ENCODE measurements at regions not wholly inside any gene's neighbourhood (a gene's known extent, or its start where the extent isn't known, plus 50 kb on each side); places are given as distances from the start of the nearest gene placed in this dataset.
"Not testable (repeated sequence)": the region's sequence is repeated elsewhere in the genome, so short reads cannot be mapped to it uniquely, and the experiment has no call there.

DNA sequence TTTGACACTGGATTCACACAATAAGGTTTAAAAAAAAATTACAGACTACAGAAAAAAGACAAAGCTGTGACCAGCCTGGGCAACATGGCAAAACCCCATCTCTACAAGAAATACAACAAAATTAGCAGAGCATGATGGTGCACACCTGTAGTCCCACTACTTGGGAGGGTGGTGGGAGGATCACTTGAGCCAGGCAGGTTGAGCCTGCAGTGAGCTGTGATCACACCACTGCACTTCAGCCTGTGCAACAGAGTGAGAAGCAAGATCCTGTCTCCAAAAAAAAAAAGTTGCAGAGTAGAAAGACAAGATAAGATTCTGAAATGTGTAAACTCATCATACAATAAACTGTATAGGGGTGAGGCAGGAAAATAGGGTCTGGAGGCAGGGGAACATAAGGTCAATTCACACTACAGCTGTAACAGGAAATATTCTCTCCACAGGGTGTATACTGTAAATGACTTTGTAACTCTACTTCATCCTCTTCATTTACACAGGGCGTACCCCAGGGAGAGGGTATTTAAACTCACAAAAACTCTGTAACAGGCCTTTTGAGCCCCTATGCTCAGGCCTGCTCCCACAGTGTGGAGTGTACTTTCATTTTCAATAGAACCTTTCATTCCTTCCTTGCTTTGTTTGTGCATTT lies 112.6 kb upstream of the MAPK10 start:
- ChIA-PET POLR2A (no interaction called here), CTCF (no interaction called here)
- Mint-ChIP-seq H3K4me1 (no peaks in the 10 kb centered on the region), H3K36me3 (no peaks in the 10 kb centered on the region), H3K9me3 (no peaks in the 10 kb centered on the region), H3K27ac (no peak overlapping the region), H3K27me3 (no peaks in the 10 kb centered on the region), H3K4me3 (no peak overlapping the region)
- DNase-seq (no peak), ATAC-seq (replicated peaks in 1 of 4) (no peak)
- H3K27me3 ChIP-seq (replicated peaks in 1 of 2; ENCODE audit: control insufficient read depth in 2 of 2, extremely low read depth in 1 of 2, insufficient read depth in 2 of 2, low read length in 1 of 2) = no peaks in the 10 kb centered on the region
- no CpG with 5 or more reads among the region's 1 CpG for WGBS (ENCODE audit: insufficient coverage)
- no peaks in the 10 kb centered on the region for H3K36me3 ChIP-seq (ENCODE audit: control insufficient read depth in 2 of 2, extremely low read depth in 1 of 2, insufficient read depth in 1 of 2, low read length in 1 of 2)
- no peak overlapping the region for H3K4me3 ChIP-seq (ENCODE audit: control insufficient read depth in 1 of 2, extremely low read depth in 1 of 2, low read length in 1 of 2)
- no peaks in the 10 kb centered on the region for H3K9me3 ChIP-seq
- no peak overlapping the region for H3K27ac ChIP-seq (ENCODE audit: low read length)
- no peaks in the 10 kb centered on the region for H3K4me1 ChIP-seq (ENCODE audit: control insufficient read depth in 1 of 2, extremely low read depth in 1 of 2, insufficient read depth in 2 of 2, low read length in 2 of 2)

DNA sequence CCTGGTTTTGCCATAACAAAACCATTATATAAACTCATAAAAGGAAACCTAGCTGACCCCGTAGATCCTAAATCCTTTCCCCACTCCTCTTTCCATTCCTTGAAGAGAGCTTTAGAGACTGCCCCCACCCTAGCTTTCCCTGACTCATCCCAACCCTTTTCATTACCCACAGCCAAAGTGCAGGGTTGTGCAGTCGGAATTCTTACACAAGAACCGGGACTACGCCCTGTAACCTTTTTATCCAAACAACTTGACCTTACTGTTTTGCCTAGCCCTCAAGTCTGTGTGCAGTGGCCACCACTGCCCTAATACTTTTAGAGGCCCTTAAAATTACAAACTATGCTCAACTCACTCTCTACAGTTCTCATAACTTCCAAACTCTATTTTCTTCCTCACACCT lies 116.0 kb upstream of the PTPN13 start:
- POLR2A ChIA-PET; H3K36me3 Mint-ChIP-seq; DNase-seq; H3K4me3 ChIP-seq (ENCODE audit: control insufficient read depth in 1 of 2, extremely low read depth in 1 of 2, low read length in 1 of 2); H3K9me3 Mint-ChIP-seq; H3K9me3 ChIP-seq; CTCF ChIA-PET; H3K36me3 ChIP-seq (ENCODE audit: control insufficient read depth in 2 of 2, extremely low read depth in 1 of 2, insufficient read depth in 1 of 2, low read length in 1 of 2); H3K27me3 Mint-ChIP-seq; H3K27ac ChIP-seq (ENCODE audit: low read length); H3K27me3 ChIP-seq (replicated peaks in 1 of 2; ENCODE audit: control insufficient read depth in 2 of 2, extremely low read depth in 1 of 2, insufficient read depth in 2 of 2, low read length in 1 of 2); H3K4me1 Mint-ChIP-seq; H3K27ac Mint-ChIP-seq; H3K4me1 ChIP-seq (ENCODE audit: control insufficient read depth in 1 of 2, extremely low read depth in 1 of 2, insufficient read depth in 2 of 2, low read length in 2 of 2); H3K4me3 Mint-ChIP-seq; ATAC-seq (replicated peaks in 1 of 4): not testable (repeated sequence)
- 93% methylated on average over 4 of the region's 4 CpGs for WGBS (ENCODE audit: insufficient coverage)

DNA sequence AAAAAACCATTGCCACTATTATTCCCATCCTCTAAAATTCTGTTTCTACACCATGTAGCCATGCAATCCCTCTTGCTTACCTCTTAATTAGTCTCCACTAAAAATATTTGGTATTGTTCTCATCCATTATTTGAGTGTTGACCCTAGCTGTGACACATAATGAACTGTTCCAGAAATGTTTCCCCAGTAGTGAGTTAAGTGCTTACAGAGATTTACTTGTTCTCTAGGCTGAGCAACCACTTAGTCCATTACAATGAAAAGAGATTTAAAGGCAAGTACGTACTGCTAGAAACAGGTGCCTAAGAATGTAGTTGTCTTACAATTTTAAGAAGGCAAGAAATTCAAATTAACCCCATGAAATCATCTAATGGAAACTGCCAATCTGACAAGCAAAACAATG lies 112.7 kb upstream of the PTPN13 start:
- peaks cover 0 to 10% (median 7%) of the 10 kb centered on the region in 3 donors for H3K4me1 Mint-ChIP-seq
- H3K27ac ChIP-seq (ENCODE audit: low read length) = no peak overlapping the region
- no peaks in the 10 kb centered on the region for H3K4me1 ChIP-seq (ENCODE audit: control insufficient read depth in 1 of 2, extremely low read depth in 1 of 2, insufficient read depth in 2 of 2, low read length in 2 of 2)
- no peaks in the 10 kb centered on the region for H3K36me3 Mint-ChIP-seq
- H3K27me3 Mint-ChIP-seq = no peaks in the 10 kb centered on the region
- H3K27ac Mint-ChIP-seq = no peak overlapping the region
- ChIA-PET CTCF (interaction anchor here in 1 of 2 donors (1.5 kb wide), 1 partner anchor 15 kb away, joined by 3 read pairs; no protein-coding TSS in a partner anchor), POLR2A (no interaction called here)
- no peaks in the 10 kb centered on the region for H3K9me3 ChIP-seq
- H3K4me3 Mint-ChIP-seq = no peak overlapping the region
- no CpG with 5 or more reads among the region's 1 CpG for WGBS (ENCODE audit: insufficient coverage)
- DNase-seq (no peak), ATAC-seq (replicated peaks in 1 of 4) (no peak)
- H3K27me3 ChIP-seq (replicated peaks in 1 of 2; ENCODE audit: control insufficient read depth in 2 of 2, extremely low read depth in 1 of 2, insufficient read depth in 2 of 2, low read length in 1 of 2) = no peaks in the 10 kb centered on the region
- H3K36me3 ChIP-seq (ENCODE audit: control insufficient read depth in 2 of 2, extremely low read depth in 1 of 2, insufficient read depth in 1 of 2, low read length in 1 of 2) = no peaks in the 10 kb centered on the region
- H3K4me3 ChIP-seq (ENCODE audit: control insufficient read depth in 1 of 2, extremely low read depth in 1 of 2, low read length in 1 of 2) = no peak overlapping the region
- no peaks in the 10 kb centered on the region for H3K9me3 Mint-ChIP-seq

DNA sequence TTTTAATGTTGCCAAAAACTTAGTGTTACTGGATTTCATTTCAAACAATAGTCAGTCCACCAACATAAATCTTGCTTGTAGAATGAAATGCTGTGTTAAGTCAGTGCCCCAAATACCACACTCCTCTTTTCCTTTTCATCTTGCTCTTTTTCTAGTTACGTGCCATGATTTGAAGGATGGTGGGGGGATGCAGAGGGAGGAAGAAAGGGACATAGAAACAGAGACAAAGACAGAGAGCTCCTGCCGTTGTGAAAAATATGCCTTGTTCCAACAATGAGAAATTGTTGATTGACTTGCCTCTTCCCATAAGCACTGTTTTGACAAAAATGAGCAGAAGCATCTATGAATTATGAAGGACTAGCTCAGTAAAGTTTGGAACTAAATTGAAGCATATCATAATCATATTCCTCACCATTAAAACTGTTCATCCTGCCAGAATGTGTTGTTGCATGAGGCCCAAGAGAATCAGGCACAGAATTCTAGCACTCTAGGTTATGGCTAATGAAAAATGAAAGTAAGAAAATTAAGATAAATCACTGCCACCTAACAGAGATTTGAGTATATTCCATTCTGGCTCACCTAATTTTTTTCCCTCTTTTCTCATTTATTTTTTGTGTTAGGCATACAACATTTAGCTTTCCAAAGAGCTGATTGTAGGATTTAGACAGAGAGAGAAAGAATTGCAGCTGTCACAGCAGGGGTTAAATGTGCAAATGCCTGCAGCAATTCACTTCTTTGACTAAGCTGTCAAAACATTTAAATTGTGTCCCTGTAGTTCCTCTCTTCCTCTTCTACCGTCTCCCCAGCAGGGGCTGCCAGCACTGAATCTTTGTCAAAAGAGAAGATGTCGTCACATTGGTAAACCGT lies 111.6 kb upstream of the PTPN13 start:
- Histone ChIP-seq H3K27ac (ENCODE audit: low read length) (no peak overlapping the region), H3K36me3 (ENCODE audit: control insufficient read depth in 2 of 2, extremely low read depth in 1 of 2, insufficient read depth in 1 of 2, low read length in 1 of 2) (no peaks in the 10 kb centered on the region), H3K4me1 (ENCODE audit: control insufficient read depth in 1 of 2, extremely low read depth in 1 of 2, insufficient read depth in 2 of 2, low read length in 2 of 2) (no peaks in the 10 kb centered on the region), H3K9me3 (no peaks in the 10 kb centered on the region), H3K4me3 (ENCODE audit: control insufficient read depth in 1 of 2, extremely low read depth in 1 of 2, low read length in 1 of 2) (no peak overlapping the region), H3K27me3 (replicated peaks in 1 of 2; ENCODE audit: control insufficient read depth in 2 of 2, extremely low read depth in 1 of 2, insufficient read depth in 2 of 2, low read length in 1 of 2) (no peaks in the 10 kb centered on the region)
- H3K27me3 Mint-ChIP-seq = no peaks in the 10 kb centered on the region
- peaks cover 0 to 10% (median 7%) of the 10 kb centered on the region in 3 donors for H3K4me1 Mint-ChIP-seq
- POLR2A ChIA-PET = no interaction called here
- WGBS (ENCODE audit: insufficient coverage) = 67% methylated on average over 1 of the region's 5 CpGs
- CTCF ChIA-PET = interaction anchor here in 1 of 2 donors (0.9 to 1.5 kb wide), 2 partner anchors 13 to 14 kb away, joined by 3 read pairs; no protein-coding TSS in a partner anchor
- no peak for ATAC-seq (replicated peaks in 1 of 4)
- no peaks in the 10 kb centered on the region for H3K36me3 Mint-ChIP-seq
- H3K4me3 Mint-ChIP-seq = no peak overlapping the region
- no peak overlapping the region for H3K27ac Mint-ChIP-seq
- DNase-seq = no peak
- no peaks in the 10 kb centered on the region for H3K9me3 Mint-ChIP-seq

DNA sequence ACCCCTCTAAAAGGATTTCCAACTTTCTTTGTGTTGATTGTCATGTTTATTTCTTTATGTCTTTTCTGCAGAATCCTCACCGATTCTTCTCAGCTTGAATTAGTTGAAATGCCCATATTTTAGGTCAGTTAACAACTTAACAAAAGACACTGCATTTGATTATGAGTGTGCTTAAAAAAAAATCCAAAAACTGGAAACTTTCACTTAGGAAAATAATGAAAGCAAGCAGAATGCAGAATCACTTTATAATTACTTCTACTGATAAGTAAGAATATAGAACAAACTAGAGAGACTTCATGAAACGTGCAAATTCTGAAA lies 111.0 kb upstream of the PTPN13 start:
- H3K27ac Mint-ChIP-seq = no peak overlapping the region
- Histone ChIP-seq H3K36me3 (ENCODE audit: control insufficient read depth in 2 of 2, extremely low read depth in 1 of 2, insufficient read depth in 1 of 2, low read length in 1 of 2) (no peaks in the 10 kb centered on the region), H3K27ac (ENCODE audit: low read length) (no peak overlapping the region), H3K4me1 (ENCODE audit: control insufficient read depth in 1 of 2, extremely low read depth in 1 of 2, insufficient read depth in 2 of 2, low read length in 2 of 2) (no peaks in the 10 kb centered on the region), H3K27me3 (replicated peaks in 1 of 2; ENCODE audit: control insufficient read depth in 2 of 2, extremely low read depth in 1 of 2, insufficient read depth in 2 of 2, low read length in 1 of 2) (no peaks in the 10 kb centered on the region), H3K4me3 (ENCODE audit: control insufficient read depth in 1 of 2, extremely low read depth in 1 of 2, low read length in 1 of 2) (no peak overlapping the region), H3K9me3 (no peaks in the 10 kb centered on the region)
- ChIA-PET CTCF (no interaction called here), POLR2A (no interaction called here)
- no peaks in the 10 kb centered on the region for H3K27me3 Mint-ChIP-seq
- peaks cover 0 to 10% (median 7%) of the 10 kb centered on the region in 3 donors for H3K4me1 Mint-ChIP-seq
- no peaks in the 10 kb centered on the region for H3K36me3 Mint-ChIP-seq
- no peak for ATAC-seq (replicated peaks in 1 of 4)
- no peak for DNase-seq
- no peaks in the 10 kb centered on the region for H3K9me3 Mint-ChIP-seq
- no peak overlapping the region for H3K4me3 Mint-ChIP-seq
- WGBS (ENCODE audit: insufficient coverage) = no CpG with 5 or more reads among the region's 2 CpGs

DNA sequence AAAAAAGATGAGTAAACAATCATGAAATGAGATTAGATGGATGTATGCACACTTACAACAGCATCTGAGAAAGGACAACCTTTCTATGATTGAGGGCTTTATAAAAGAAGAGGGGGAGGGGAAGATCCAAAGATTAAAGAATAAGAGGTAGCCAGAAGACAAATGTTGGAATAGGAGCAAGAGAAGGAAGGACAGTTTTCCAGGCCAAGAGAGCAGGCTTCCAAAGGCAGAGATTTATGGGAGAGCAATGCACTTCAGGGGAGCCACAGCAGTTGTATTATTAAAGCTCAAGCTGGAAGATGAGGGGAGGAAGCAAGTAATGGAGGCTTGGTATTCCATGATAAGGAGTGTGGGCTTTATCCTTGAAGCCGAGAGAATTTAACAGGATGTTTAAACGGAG lies 110.3 kb upstream of the PTPN13 start:
- Histone ChIP-seq H3K27me3 (replicated peaks in 1 of 2; ENCODE audit: control insufficient read depth in 2 of 2, extremely low read depth in 1 of 2, insufficient read depth in 2 of 2, low read length in 1 of 2) (no peaks in the 10 kb centered on the region), H3K36me3 (ENCODE audit: control insufficient read depth in 2 of 2, extremely low read depth in 1 of 2, insufficient read depth in 1 of 2, low read length in 1 of 2) (no peaks in the 10 kb centered on the region), H3K4me1 (ENCODE audit: control insufficient read depth in 1 of 2, extremely low read depth in 1 of 2, insufficient read depth in 2 of 2, low read length in 2 of 2) (no peaks in the 10 kb centered on the region), H3K4me3 (ENCODE audit: control insufficient read depth in 1 of 2, extremely low read depth in 1 of 2, low read length in 1 of 2) (no peak overlapping the region), H3K27ac (ENCODE audit: low read length) (no peak overlapping the region), H3K9me3 (no peaks in the 10 kb centered on the region)
- WGBS (ENCODE audit: insufficient coverage) = no CpG with 5 or more reads among the region's 2 CpGs
- no peak for ATAC-seq (replicated peaks in 1 of 4)
- CTCF ChIA-PET = no interaction called here
- Mint-ChIP-seq H3K27me3 (no peaks in the 10 kb centered on the region), H3K27ac (no peak overlapping the region), H3K9me3 (no peaks in the 10 kb centered on the region), H3K4me3 (no peak overlapping the region), H3K36me3 (no peaks in the 10 kb centered on the region), H3K4me1 (peaks cover 0 to 10% (median 7%) of the 10 kb centered on the region in 3 donors)
- POLR2A ChIA-PET = no interaction called here
- no peak for DNase-seq
